Activated T-cell treated with anti-CD3 and anti-CD28 coated beads, Interleukin-2, amount 50 U/mL, for 1 hour (primary cell): ENCODE measurements at regions not wholly inside any gene's neighbourhood (a gene's known extent, or its start where the extent isn't known, plus 50 kb on each side); places are given as distances from the start of the nearest gene placed in this dataset.
"Not testable (repeated sequence)": the region's sequence is repeated elsewhere in the genome, so short reads cannot be mapped to it uniquely, and the experiment has no call there.

Experiments used
- DNase-seq: peaks from one replicate; pipeline ENCODE4 v3.0.0-alpha.2; 2020

- DNase-seq = no peak
These were observed 130.0 kb upstream of the ZNF648 start for GRCh38 chr1:182191381-182192115.

- no peak for DNase-seq
These were observed 128.1 kb upstream of the ZNF648 start for GRCh38 chr1:182189535-182190066.

GRCh38 chr1:182186757-182187146 is 125.2 kb upstream of the ZNF648 start:
- no peak for DNase-seq

- DNase-seq = no peak
These were observed 124.6 kb upstream of the ZNF648 start for GRCh38 chr1:182185842-182186756.

GRCh38 chr1:182185136-182185535 is 123.6 kb upstream of the ZNF648 start:
- DNase-seq = no peak

GRCh38 chr1:182183606-182184005 is 122.1 kb upstream of the ZNF648 start:
- no peak for DNase-seq

GRCh38 chr1:182182311-182182710 is 120.8 kb upstream of the ZNF648 start:
- DNase-seq = no peak

- no peak for DNase-seq
These were observed 119.7 kb upstream of the ZNF648 start for GRCh38 chr1:182181167-182181572.

- DNase-seq = no peak
These were observed 113.9 kb upstream of the ZNF648 start for GRCh38 chr1:182175361-182175931.

- DNase-seq = no peak
These were observed 113.0 kb upstream of the ZNF648 start for GRCh38 chr1:182174513-182174855.

- DNase-seq = no peak
These were observed 112.4 kb upstream of the ZNF648 start for GRCh38 chr1:182173808-182174512.

GRCh38 chr1:182172699-182173098 is 111.2 kb upstream of the ZNF648 start:
- DNase-seq = no peak

- no peak for DNase-seq
These were observed 109.5 kb upstream of the ZNF648 start for GRCh38 chr1:182170891-182171461.

GRCh38 chr1:182169203-182169602 is 107.7 kb upstream of the ZNF648 start:
- DNase-seq = no peak

- DNase-seq = no peak
These were observed 105.2 kb upstream of the ZNF648 start for GRCh38 chr1:182166750-182167149.

GRCh38 chr1:182166321-182166720 is 104.8 kb upstream of the ZNF648 start:
- no peak for DNase-seq

GRCh38 chr1:182164273-182164672 is 102.8 kb upstream of the ZNF648 start:
- no peak for DNase-seq

GRCh38 chr1:182163821-182164223 is 102.3 kb upstream of the ZNF648 start:
- DNase-seq = no peak

- no peak for DNase-seq
These were observed 97.9 kb upstream of the ZNF648 start for GRCh38 chr1:182159443-182159842.

GRCh38 chr1:182157187-182157586 is 95.7 kb upstream of the ZNF648 start:
- DNase-seq = no peak

- not testable (repeated sequence) for DNase-seq
These were observed 92.9 kb upstream of the ZNF648 start for GRCh38 chr1:182154425-182154824.

- no peak for DNase-seq
These were observed 88.0 kb upstream of the ZNF648 start for GRCh38 chr1:182149411-182149965.
